ENCODE measurements at regions not wholly inside any gene's neighbourhood (a gene's known extent, or its start where the extent isn't known, plus 50 kb on each side); places are given as distances from the start of the nearest gene placed in this dataset.

DNA sequence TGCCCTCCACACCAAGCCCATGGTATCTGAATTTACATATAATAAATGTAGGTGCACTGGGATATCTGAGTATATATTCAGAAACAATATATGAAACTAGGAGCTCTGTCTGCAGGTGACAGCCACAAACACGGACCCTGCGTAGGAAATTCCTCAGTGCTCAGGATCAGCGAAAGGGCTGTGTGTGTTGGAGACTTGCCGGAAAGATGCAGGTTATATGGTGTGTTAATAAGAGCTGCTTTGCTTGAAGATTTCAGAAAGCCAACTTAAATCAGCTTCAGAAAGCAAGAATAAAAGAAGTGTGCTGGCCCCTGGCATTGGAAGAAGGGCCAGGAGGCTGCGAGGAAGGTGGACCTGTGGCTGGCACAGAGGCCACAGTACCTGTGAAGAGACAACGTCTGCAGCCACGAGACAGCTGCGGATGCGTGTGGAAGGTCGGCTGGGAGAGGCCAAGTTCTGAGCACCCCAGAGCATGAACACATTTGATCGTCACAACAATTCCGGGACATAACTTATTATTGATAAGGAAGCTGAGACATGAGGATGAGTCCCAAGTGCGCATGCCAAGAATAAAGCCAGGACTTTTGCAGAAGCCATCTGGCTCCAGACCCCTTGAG lies 183.2 kb downstream of the DLL1 start:
- TF ChIP-seq, protein P1, sequence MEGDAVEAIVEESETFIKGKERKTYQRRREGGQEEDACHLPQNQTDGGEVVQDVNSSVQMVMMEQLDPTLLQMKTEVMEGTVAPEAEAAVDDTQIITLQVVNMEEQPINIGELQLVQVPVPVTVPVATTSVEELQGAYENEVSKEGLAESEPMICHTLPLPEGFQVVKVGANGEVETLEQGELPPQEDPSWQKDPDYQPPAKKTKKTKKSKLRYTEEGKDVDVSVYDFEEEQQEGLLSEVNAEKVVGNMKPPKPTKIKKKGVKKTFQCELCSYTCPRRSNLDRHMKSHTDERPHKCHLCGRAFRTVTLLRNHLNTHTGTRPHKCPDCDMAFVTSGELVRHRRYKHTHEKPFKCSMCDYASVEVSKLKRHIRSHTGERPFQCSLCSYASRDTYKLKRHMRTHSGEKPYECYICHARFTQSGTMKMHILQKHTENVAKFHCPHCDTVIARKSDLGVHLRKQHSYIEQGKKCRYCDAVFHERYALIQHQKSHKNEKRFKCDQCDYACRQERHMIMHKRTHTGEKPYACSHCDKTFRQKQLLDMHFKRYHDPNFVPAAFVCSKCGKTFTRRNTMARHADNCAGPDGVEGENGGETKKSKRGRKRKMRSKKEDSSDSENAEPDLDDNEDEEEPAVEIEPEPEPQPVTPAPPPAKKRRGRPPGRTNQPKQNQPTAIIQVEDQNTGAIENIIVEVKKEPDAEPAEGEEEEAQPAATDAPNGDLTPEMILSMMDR (conservative IDR thresholded peaks at IDR 0.05) = no peak
- peak; percentile 48 for DNase-seq (ENCODE audit: extremely low spot score, unreplicated experiment)
- Mint-ChIP-seq H3K36me3 (no peaks in the 10 kb centered on the region), H3K4me3 (no peak overlapping the region), H3K4me1 (ENCODE audit: unreplicated experiment) (no peaks in the 10 kb centered on the region), H3K27ac (no peak overlapping the region), H3K27me3 (peaks cover 3% of the 10 kb centered on the region), H3K9me3 (no peaks in the 10 kb centered on the region)

DNA sequence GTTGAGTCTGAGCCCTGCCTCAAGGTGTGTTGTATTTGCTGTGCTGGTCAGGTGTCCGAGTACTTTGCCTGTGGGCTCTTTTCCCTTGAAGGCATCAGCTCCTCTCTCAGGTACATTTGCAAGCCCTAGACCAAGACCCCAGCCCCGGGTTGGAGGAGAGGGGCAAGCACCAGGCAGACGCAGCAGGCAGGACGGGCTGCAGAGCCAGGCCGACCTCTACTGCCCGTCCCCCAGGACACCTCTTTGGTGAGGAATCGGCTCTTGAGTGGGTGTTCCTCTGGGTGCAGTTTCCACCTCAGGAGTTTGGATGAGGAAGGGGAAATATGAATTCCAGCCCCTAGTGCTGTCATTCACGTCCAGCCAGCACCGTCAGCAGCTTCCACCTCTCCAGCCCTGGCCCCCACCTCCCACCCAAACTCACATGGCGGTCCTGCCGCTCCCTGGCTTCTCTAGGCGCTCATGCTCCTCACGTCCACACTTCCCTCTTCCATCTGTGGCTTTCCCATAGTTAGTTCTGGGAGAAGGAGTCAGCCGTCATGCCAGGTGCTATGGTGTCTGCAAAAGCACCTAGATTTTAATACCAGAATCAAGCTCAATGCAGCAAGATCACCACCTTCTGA lies 183.9 kb downstream of the DLL1 start:
- Mint-ChIP-seq H3K4me3 (no peak overlapping the region), H3K36me3 (no peaks in the 10 kb centered on the region), H3K4me1 (ENCODE audit: unreplicated experiment) (no peaks in the 10 kb centered on the region), H3K9me3 (no peaks in the 10 kb centered on the region), H3K27ac (no peak overlapping the region), H3K27me3 (peaks cover 3% of the 10 kb centered on the region)
- TF ChIP-seq, protein P1 (conservative IDR thresholded peaks at IDR 0.05) = no peak
- peak; percentile 34 for DNase-seq (ENCODE audit: extremely low spot score, unreplicated experiment)

DNA sequence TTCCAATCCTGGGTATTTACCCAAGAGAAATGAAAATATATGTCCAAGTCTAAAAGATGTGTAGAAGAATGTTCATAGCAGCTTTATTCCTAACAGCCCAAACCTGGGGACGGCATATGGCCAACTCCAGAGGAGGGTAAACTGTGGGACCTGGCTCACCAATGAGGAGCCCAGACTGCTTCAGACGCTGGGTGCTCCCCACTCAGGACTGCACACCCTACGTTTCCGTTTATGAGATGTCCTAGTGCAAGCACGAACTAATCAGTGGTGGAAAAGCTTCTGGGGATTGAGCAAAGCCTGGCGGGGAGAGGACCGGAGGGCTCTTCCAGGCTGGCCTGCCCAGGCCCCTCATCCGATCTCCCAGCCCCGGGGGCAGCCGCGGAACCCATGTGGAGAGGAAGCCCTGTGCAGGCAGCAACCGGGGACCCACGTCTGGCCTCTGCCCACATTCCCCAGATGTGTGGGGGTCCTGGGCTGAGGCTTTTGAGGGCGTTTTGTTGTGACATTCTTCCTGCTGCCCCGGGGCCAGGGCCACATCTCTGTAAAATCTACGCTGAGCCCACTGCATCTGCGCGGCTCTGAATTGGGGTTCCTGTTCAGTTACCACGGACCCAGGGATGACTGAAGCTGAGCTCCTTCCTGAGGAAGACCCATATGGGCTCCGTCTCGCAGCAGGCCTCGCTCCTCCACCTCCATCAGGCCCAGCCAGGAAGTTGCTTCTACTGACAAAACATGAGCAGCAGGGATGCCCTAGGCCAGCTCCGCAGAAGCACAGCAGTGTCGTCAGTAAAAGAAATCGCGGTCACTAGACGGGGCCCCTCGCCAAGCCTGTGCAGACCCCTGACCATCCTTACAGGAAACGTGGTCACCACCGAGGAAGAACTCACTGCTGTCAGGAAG lies 188.0 kb downstream of the DLL1 start:
- Mint-ChIP-seq H3K27ac (no peak overlapping the region), H3K9me3 (no peaks in the 10 kb centered on the region), H3K27me3 (peaks cover 12% of the 10 kb centered on the region), H3K36me3 (peaks cover 5% of the 10 kb centered on the region), H3K4me1 (ENCODE audit: unreplicated experiment) (no peaks in the 10 kb centered on the region), H3K4me3 (no peak overlapping the region)
- peak; percentile 60 for DNase-seq (ENCODE audit: extremely low spot score, unreplicated experiment)
- TF ChIP-seq, protein P1 (conservative IDR thresholded peaks at IDR 0.05) = no peak

DNA sequence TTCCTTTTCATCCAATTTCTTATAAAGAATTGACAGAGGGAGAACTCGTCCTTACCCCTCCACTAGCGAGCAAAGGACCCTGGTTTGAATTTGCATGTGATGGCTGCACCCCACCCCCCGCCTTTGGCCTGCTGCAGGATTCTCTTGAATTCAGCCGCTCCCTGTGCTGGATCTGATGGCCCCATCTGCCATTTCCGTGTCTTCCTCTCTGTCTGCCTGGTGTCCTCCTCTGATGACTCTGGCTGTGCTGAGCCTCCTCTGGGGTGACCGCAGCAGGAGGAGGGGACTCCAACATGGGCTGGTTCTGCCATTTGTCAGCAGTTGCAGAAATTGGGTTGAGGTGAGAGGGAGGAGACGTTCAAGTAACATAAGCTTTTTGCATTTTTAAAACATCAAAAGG lies 188.8 kb downstream of the DLL1 start:
- Mint-ChIP-seq H3K27me3 (peaks cover 14% of the 10 kb centered on the region), H3K9me3 (no peaks in the 10 kb centered on the region), H3K4me1 (ENCODE audit: unreplicated experiment) (peaks cover 3% of the 10 kb centered on the region), H3K4me3 (no peak overlapping the region), H3K27ac (no peak overlapping the region), H3K36me3 (peaks cover 5% of the 10 kb centered on the region)
- TF ChIP-seq, protein P1 (conservative IDR thresholded peaks at IDR 0.05) = no peak
- peak; percentile 45 for DNase-seq (ENCODE audit: extremely low spot score, unreplicated experiment)

DNA sequence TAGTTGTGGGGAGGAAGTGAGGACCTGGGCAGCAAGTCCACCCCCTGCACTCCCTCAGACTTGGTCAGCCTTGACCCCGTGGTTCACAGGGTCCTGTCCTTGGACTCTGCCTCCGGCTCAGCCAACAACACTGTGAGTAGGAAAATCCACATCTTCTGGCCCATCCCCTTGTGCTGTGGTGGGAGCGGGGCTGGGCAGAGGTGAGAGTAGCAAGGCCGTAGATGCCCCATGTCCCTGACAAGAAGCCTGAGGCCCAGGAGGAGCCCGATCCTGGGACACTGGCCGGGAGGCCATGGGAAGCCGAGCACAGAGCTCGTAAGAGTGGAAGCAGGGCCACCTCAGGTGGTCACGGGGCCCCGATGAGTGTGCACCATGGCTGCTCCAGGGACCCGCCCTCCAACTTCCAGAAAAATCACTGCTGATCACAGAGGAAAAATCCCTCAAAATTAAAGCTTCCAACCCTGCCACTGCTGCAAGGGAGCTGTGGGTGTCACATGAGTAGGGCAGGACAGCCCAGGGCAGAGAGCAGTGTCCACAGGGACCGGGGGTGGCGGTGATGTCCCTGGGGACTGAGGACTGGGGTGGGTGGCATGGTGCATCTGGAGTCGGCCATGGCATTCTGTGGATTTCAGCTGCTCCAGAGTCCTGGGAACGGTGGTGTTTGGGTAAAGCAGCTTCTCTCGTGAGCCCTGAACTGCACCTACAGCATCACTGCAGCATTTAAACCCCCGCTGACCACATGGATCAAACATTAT lies 189.4 kb downstream of the DLL1 start:
- no peaks in the 10 kb centered on the region for H3K9me3 Mint-ChIP-seq
- DNase-seq (ENCODE audit: extremely low spot score, unreplicated experiment) = peak; percentile 51
- TF ChIP-seq, protein P1 (conservative IDR thresholded peaks at IDR 0.05) = no peak
- peaks cover 15% of the 10 kb centered on the region for H3K27me3 Mint-ChIP-seq
- no peak overlapping the region for H3K4me3 Mint-ChIP-seq
- H3K27ac Mint-ChIP-seq = no peak overlapping the region
- peaks cover 8% of the 10 kb centered on the region for H3K4me1 Mint-ChIP-seq (ENCODE audit: unreplicated experiment)
- H3K36me3 Mint-ChIP-seq = peaks cover 5% of the 10 kb centered on the region

All from type B pancreatic cell (in vitro differentiated cells).